SIG-M5 treated with dmso at 0.1 percent for 504 hours (cell line): ENCODE measurements at regions not wholly inside any gene's neighbourhood (a gene's known extent, or its start where the extent isn't known, plus 50 kb on each side); places are given as distances from the start of the nearest gene placed in this dataset.

Experiments
- DNase-seq: peaks from one replicate; lab custom pipeline; 2025; ENCODE audit not compliant: unreplicated experiment; lab: John Stamatoyannopoulos, UW

DNA sequence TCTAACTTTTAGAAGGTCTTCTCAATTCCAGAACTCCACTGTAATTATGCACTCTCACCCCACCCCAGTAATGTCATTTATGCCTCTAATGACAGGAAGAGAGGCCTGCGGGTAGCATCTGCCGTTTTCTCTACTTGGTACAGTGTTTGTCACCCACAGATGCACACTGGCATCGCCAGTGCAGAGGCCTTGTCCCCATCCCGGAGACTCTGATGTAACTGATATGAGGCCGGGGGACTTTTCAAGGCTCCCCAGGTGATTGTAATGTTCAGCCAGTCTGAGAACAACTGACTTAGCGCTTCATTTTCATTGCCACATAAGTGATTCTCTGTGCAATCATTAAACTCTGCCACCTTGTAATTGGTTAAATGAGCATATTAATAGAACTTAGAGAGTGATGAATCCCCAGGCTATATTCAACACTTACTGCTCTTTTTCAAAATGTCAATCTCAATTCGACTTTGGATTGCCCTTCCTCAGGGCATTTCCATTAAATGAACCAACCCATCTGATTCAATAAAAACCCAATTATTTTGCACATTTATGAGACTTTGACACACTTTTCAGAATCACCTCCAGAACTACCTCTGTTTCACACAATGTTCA is 113.2 kb downstream of the HERPUD2 start:
- no peak for DNase-seq

GRCh38 chr7:35576031-35576573 is 118.8 kb downstream of the HERPUD2 start:
- DNase-seq = peak; percentile 42

- peak; percentile 86 for DNase-seq
Measured at GRCh38 chr7:35571611-35572240, 123.2 kb downstream of the HERPUD2 start.

DNA sequence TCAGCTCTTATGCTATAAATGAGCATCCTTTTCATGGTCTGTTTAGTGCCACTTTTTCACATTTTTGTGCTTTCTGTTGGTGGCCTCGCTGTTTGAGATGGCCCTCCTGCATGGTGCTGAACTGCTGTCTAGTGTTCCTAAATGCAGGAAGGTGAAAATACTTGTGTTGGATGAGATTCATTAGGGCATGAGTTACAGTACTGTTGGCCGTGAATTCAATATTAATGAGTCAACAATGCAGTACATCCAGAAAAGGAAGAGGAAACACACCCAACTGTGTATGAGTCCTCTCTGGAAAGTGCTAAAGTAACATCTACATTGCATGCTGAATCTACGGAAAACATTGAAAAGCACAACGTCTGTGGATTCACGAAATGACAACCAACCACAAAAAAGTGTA is 124.0 kb downstream of the HERPUD2 start:
- DNase-seq = no peak

DNA sequence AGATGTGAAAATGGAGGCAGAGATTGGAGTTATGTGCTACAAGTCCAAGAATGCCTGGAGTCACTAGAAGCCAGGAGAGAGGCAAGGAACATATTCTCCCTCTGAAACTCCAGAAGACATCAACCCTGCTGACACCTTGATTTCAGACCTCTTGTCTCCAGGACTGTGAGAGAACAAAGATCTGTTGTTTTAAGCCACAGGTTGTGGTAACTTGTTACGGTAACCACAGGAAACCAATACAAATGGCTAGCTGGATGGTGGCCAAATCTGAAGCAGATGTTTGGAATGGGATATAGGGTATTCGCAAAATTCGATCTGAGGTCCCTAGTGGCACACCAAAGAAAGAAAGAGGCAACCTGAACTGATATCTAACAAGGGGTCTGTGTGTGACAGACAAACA is 129.0 kb downstream of the HERPUD2 start:
- DNase-seq = no peak

- DNase-seq = no peak
Measured at GRCh38 chr7:35558841-35559240, 136.1 kb downstream of the HERPUD2 start.

- DNase-seq = peak; percentile 70
Measured at GRCh38 chr7:35556515-35557471, 138.1 kb downstream of the HERPUD2 start.

DNA sequence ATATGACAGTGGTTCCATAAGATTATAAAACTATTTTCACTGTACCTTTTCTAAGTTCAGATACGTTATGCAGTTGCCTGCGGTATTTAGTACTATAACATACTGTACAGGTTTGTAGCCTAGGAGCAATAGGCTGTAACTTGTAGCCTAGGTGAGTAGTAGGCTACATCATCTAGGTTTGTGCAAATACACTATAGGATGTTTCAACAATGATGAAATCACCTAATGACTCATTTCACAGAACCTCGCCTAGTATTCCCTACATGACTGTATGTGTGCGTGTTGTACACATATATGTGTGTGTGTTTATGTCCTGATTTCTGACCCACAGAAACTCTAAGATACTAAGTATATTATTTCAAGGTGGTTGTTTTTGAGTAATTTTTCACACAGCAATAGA is 139.0 kb downstream of the HERPUD2 start:
- peak; percentile 17 for DNase-seq

- no peak for DNase-seq
Measured at GRCh38 chr7:35555386-35555785, 139.5 kb downstream of the HERPUD2 start.

DNA sequence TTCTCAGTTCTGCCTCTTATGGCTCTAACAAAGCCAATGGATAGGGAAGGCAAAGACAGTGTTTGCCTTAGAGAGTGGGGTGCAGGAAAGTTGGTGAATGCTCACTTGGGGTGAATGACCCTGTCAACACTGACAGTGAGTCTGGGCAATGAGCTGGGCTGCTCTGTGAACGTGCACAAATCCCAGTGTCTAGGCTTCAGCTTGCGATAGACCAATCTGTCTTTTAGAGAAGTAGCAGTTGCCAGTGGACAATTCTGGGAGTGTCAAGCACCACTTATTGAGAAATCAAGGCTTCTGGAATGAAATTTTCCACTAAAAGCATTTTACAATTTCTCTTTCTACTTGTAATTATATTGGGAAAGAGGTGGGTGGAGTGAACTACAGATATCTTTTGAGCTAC is 141.4 kb downstream of the HERPUD2 start:
- no peak for DNase-seq

- no peak for DNase-seq
Measured at GRCh38 chr7:35552691-35553090, 142.2 kb downstream of the HERPUD2 start.

GRCh38 chr7:35551321-35552081 is 143.4 kb downstream of the HERPUD2 start:
- no peak for DNase-seq

DNA sequence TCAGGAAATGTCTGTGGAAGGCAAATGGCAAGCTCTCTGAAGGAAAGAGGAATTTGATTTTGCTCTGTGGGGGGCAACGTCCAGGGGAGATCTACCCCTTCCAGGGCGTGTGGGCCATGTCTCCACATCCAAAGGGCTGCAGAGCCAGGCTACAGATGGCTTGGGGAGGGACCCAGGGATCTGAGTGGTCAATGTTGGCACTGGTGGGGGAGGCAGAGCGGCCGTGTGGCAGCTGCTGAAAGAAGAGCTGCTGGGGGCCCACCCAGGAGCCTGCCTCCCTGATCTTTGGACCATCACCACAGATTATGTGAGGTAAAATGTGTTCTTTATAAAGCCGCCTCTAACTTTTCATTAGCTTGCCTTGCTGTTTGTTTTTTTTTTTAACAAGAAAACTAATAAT is 144.1 kb downstream of the HERPUD2 start:
- DNase-seq = no peak

DNA sequence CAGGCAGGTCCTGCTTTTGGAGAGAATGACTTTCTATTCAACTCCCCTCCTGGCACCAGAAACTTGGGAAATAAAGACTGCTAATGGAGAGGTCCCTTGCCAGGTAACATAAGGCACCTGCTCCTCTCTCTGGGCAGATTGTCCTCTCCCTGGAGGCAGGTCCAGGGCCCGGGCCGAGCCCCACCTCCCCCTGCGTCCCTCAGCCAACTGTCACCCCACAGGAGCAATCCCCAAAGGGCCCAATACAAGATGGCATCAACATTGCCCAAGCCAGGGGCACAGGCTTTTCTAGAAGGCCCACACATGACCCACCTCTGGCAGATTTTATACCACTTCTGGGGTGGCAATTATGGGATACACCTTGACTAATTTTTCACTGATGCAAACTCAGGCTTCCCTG is 145.2 kb downstream of the HERPUD2 start:
- DNase-seq = no peak

DNA sequence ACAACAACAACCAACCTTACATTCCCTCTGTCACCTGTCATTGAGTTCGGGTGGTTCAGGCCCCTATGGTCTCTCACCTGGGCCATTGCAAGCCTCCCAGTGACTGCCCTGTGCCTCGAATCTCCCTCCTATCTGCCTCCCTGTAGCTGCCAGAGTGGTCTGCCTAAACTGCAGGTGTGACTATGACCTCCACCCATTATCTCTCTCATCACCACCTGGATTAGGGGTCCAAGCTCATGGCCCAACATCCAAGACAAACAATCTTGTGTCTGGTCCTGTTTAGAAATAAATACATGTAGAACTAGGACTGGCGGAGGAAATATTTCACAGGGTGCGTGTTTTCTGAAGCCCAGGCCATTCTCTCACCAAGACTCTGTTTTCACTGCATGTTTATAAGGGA is 146.6 kb downstream of the HERPUD2 start:
- DNase-seq = no peak

- no peak for DNase-seq
Measured at GRCh38 chr7:35546691-35547429, 148.1 kb downstream of the HERPUD2 start.

DNA sequence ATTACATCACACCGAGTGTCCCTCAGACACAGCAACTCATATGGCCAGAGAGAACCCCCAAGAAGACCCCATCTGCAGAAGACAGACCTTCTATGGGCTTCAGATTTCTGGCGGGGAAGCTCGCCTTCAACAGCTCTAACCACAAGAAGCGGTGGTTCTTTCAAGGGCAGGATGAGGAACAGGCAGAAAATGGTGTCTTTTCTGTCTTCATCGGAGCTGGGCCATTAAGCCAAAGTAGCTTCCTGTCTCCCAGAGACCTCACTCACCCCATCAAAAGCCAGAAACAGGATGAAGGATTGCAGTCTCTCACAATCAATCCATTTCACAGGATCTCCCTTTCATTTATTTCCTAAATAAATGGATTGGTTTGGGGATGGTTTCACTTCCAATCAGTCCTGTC is 149.1 kb downstream of the HERPUD2 start:
- no peak for DNase-seq

GRCh38 chr7:35544028-35544742 is 150.8 kb downstream of the HERPUD2 start:
- no peak for DNase-seq
